ENCODE measurements at regions not wholly inside any gene's neighbourhood (a gene's known extent, or its start where the extent isn't known, plus 50 kb on each side); places are given as distances from the start of the nearest gene placed in this dataset.

DNA sequence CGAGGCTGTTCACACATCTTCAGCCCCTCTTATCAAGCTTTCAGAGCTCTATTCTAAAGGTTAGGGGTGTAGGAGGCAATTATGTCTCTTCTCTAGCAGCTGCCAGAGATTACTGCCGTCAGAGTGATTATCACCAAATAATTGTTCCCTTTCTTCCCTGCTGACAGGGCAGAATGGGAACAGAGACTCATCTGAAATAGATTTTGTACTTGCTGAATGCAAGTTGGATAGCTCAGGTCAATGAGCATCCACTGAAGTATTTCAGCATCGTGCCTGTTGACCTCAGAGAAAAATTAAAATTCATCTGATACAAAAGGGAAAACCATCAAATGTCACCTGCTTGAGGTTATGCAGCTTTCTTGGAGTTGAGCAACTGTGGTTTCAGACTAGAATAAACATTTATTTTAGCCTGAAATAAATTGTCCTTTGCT is 213.7 kb upstream of the MAP3K1 start:
- no peak for TF ChIP-seq POLR2A (IDR thresholded peaks at IDR 0.05; ENCODE audit: extremely low read depth, insufficient read length)
- TF ChIP-seq, protein P1, sequence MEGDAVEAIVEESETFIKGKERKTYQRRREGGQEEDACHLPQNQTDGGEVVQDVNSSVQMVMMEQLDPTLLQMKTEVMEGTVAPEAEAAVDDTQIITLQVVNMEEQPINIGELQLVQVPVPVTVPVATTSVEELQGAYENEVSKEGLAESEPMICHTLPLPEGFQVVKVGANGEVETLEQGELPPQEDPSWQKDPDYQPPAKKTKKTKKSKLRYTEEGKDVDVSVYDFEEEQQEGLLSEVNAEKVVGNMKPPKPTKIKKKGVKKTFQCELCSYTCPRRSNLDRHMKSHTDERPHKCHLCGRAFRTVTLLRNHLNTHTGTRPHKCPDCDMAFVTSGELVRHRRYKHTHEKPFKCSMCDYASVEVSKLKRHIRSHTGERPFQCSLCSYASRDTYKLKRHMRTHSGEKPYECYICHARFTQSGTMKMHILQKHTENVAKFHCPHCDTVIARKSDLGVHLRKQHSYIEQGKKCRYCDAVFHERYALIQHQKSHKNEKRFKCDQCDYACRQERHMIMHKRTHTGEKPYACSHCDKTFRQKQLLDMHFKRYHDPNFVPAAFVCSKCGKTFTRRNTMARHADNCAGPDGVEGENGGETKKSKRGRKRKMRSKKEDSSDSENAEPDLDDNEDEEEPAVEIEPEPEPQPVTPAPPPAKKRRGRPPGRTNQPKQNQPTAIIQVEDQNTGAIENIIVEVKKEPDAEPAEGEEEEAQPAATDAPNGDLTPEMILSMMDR (IDR thresholded peaks at IDR 0.05; ENCODE audit: low read depth, low read length): no peak
